ENCODE measurements at regions not wholly inside any gene's neighbourhood (a gene's known extent, or its start where the extent isn't known, plus 50 kb on each side); places are given as distances from the start of the nearest gene placed in this dataset.

GRCh38 chr13:58085819-58086218 is 454.3 kb downstream of the PCDH17 start:
- TF ChIP-seq, protein P1, sequence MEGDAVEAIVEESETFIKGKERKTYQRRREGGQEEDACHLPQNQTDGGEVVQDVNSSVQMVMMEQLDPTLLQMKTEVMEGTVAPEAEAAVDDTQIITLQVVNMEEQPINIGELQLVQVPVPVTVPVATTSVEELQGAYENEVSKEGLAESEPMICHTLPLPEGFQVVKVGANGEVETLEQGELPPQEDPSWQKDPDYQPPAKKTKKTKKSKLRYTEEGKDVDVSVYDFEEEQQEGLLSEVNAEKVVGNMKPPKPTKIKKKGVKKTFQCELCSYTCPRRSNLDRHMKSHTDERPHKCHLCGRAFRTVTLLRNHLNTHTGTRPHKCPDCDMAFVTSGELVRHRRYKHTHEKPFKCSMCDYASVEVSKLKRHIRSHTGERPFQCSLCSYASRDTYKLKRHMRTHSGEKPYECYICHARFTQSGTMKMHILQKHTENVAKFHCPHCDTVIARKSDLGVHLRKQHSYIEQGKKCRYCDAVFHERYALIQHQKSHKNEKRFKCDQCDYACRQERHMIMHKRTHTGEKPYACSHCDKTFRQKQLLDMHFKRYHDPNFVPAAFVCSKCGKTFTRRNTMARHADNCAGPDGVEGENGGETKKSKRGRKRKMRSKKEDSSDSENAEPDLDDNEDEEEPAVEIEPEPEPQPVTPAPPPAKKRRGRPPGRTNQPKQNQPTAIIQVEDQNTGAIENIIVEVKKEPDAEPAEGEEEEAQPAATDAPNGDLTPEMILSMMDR (IDR thresholded peaks at IDR 0.05; ENCODE audit: low read depth, low read length, missing control alignments) = no peak
- DNase-seq (ENCODE audit: extremely low read depth, low read depth) = no peak
- no peak overlapping the region for H3K4me3 ChIP-seq (replicated peaks; ENCODE audit: low read depth, low read length)

DNA sequence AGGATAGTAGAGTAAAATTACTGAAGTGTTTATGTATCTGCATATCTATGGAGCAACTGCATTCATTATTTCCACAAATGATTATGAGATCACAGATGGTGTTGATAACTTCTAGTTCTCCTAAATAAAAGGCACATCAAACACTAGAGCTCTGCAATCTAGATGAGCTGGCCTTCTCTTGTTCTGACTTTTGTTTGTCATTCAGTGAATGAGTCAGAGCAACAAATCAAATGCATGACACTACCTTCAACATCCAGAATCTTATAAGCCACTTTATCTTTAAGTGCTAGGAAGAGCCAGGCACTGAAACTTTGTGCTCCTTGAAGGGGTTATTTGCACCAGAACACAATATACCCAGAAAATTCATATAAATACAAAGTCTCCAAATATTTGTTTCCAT is 456.0 kb downstream of the PCDH17 start:
- no peak overlapping the region for H3K4me3 ChIP-seq (replicated peaks; ENCODE audit: low read depth, low read length)
- no peak for DNase-seq (ENCODE audit: extremely low read depth, low read depth)
- TF ChIP-seq, protein P1 (IDR thresholded peaks at IDR 0.05; ENCODE audit: low read depth, low read length, missing control alignments) = no peak

DNA sequence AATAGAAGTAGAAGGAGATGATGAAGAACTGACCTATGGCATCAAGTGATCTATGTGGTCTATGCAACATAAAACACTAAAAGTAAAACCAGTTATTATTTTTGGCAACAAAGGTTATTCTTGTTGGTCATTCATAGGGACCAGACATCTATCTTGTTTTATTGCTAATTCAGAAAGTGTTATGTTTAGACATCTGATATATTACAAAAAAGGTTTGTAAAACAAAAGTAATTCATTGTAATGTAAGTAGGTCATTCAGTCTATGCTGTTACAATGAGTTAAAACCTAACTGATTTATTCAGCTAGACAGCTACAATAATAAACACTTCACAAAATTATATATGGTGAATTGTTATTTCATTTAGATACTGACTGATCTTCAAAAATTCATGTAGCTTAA is 461.9 kb downstream of the PCDH17 start:
- TF ChIP-seq, protein P1 (IDR thresholded peaks at IDR 0.05; ENCODE audit: low read depth, low read length, missing control alignments) = no peak
- no peak overlapping the region for H3K4me3 ChIP-seq (replicated peaks; ENCODE audit: low read depth, low read length)
- DNase-seq (ENCODE audit: extremely low read depth, low read depth) = no peak

GRCh38 chr13:58097831-58098230 is 466.3 kb downstream of the PCDH17 start:
- TF ChIP-seq, protein P1 (IDR thresholded peaks at IDR 0.05; ENCODE audit: low read depth, low read length, missing control alignments) = no peak
- H3K4me3 ChIP-seq (replicated peaks; ENCODE audit: low read depth, low read length) = no peak overlapping the region
- no peak for DNase-seq (ENCODE audit: extremely low read depth, low read depth)

DNA sequence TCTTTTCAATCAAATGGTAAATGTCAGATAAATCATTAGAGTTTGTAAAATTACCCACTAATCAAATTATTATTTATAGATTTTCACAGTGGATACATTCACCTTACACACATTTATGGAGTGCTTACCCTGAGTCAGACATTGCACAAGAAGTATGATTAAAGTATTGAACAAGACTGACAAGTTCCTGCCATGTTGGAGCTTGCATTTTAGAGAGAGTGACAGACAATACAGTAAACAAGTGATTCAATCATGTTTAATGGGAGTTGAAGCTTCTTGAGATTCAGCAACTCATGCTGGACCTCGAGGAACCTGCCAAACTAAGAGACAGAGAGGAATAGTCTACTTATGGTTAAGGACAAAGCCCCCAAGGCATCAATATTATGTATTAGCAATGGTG is 487.8 kb downstream of the PCDH17 start:
- H3K4me3 ChIP-seq (replicated peaks; ENCODE audit: low read depth, low read length) = no peak overlapping the region
- no peak for DNase-seq (ENCODE audit: extremely low read depth, low read depth)
- TF ChIP-seq, protein P1 (IDR thresholded peaks at IDR 0.05; ENCODE audit: low read depth, low read length, missing control alignments) = no peak

DNA sequence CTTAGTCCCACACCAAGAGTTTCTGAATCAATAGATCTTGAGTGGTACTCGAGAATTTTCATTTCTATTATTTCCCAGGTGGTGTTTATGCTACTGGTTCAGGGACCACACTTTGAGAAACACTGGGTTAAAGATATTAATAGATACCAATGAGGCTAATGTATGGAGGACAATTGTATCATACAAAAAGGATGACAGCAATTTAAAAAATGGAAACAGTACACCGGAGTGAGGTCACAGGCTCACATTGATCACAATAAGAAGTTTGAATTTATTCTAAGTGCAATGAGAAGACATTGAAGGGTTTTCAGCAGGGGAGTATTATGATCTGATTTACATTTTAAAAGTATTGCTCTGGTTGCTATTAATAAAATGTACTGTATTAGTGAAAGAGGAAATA is 488.3 kb downstream of the PCDH17 start:
- no peak overlapping the region for H3K4me3 ChIP-seq (replicated peaks; ENCODE audit: low read depth, low read length)
- DNase-seq (ENCODE audit: extremely low read depth, low read depth) = no peak
- TF ChIP-seq, protein P1 (IDR thresholded peaks at IDR 0.05; ENCODE audit: low read depth, low read length, missing control alignments) = no peak

DNA sequence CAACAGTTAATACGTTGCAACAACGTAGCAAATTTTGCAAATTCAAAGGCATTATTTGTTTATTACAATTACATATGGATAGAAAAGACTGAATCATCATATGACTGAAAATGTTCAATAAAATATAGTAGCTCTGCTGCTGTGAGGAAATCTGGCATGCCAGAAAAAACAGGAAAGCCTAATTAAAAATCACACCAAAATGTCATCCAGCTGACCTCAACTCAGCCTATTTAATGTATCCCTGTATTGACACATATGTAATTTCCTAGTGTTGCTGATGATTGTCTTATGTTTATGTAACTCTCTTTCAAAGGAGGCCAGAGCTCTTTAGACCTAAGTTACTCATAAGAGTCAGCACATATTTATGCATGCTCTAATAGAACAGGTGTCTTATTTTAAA is 495.0 kb downstream of the PCDH17 start:
- TF ChIP-seq, protein P1 (IDR thresholded peaks at IDR 0.05; ENCODE audit: low read depth, low read length, missing control alignments) = no peak
- no peak overlapping the region for H3K4me3 ChIP-seq (replicated peaks; ENCODE audit: low read depth, low read length)
- no peak for DNase-seq (ENCODE audit: extremely low read depth, low read depth)
